HCT116 (cell line): ENCODE measurements at regions not wholly inside any gene's neighbourhood (a gene's known extent, or its start where the extent isn't known, plus 50 kb on each side); places are given as distances from the start of the nearest gene placed in this dataset.

Experiments used
- CEBPB ChIP-seq: IDR thresholded peaks from 2 replicates; pipeline ENCODE4 v1.6.1; 2012; ENCODE audit warnings: low read depth
- EGR1 ChIP-seq: IDR thresholded peaks from 2 replicates; pipeline ENCODE4 v1.6.1; 2012; ENCODE audit warnings: low read depth
- EZH2 ChIP-seq: fragments of 200-600 bp; sonication (generic); IDR thresholded peaks from 2 replicates; pipeline ENCODE4 v1.6.1; 2017; ENCODE audit warnings: antibody characterized with exemption, mixed run types
- POLR2AphosphoS5 ChIP-seq: IDR thresholded peaks from 2 replicates; pipeline ENCODE4 v1.6.1; 2011; ENCODE audit warnings: mild to moderate bottlenecking, low read depth, low read length, moderate library complexity
- RAD21 ChIP-seq: IDR thresholded peaks from 2 replicates; pipeline ENCODE4 v1.6.1; 2012; ENCODE audit warnings: low read depth, mild to moderate bottlenecking
- ZFX ChIP-seq: fragments of 450-650 bp; IDR thresholded peaks from 2 replicates; pipeline ENCODE4 v1.6.1; 2017
- ZNF274 ChIP-seq: fragments of 200-500 bp; sonication (Bioruptor generic); IDR thresholded peaks from 2 replicates; pipeline ENCODE4 v1.6.1; 2014; ENCODE audit warnings: mild to moderate bottlenecking, low read depth, low read length, inconsistent platforms
- TF ChIP-seq, protein P1 (sequence below): IDR thresholded peaks from 2 replicates; pipeline ENCODE4 v1.6.1; 2012; ENCODE audit warnings: low read depth
- TF ChIP-seq, protein P2 (sequence below), 3 experiments: fragments of 200-600 bp in 1 of 3; sonication (generic) in 1 of 3; IDR thresholded peaks in 2 of 3; conservative IDR thresholded peaks in 1 of 3; 2 replicates each; pipeline ENCODE4 v1.5.1; 2012 to 2017; ENCODE audit warnings: low read depth in 2 of 3, low read length in 2 of 3, antibody characterized with exemption in 1 of 3, borderline replicate concordance in 1 of 3, control low read depth in 1 of 3, mild to moderate bottlenecking in 1 of 3, mixed read lengths in 1 of 3, mixed run types in 1 of 3, moderate library complexity in 1 of 3; ENCODE audit not compliant: insufficient read depth in 1 of 3
- TF ChIP-seq, protein P3 (sequence below): IDR thresholded peaks from 2 replicates; pipeline ENCODE4 v1.6.1; 2012

DNA sequence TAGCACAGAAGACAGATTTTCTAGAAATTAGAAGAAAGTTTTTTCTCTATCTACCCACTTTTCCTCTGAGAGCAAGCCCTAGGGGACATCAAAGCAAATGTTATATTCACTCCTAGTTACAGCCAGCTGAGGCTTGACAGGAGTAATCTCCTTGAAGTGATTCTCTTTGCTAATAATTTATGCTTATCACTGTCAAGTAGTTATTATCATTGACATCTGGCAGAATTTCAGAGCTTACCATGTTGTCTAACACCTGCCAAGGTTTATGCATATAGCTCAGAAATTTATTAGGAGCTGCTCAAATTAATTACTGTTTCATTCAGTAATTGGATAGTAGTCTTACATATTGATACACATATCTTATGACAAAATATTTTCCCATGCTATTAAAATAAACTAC lies 465.9 kb upstream of the ATXN8OS start:
- TF ChIP-seq, protein P1, sequence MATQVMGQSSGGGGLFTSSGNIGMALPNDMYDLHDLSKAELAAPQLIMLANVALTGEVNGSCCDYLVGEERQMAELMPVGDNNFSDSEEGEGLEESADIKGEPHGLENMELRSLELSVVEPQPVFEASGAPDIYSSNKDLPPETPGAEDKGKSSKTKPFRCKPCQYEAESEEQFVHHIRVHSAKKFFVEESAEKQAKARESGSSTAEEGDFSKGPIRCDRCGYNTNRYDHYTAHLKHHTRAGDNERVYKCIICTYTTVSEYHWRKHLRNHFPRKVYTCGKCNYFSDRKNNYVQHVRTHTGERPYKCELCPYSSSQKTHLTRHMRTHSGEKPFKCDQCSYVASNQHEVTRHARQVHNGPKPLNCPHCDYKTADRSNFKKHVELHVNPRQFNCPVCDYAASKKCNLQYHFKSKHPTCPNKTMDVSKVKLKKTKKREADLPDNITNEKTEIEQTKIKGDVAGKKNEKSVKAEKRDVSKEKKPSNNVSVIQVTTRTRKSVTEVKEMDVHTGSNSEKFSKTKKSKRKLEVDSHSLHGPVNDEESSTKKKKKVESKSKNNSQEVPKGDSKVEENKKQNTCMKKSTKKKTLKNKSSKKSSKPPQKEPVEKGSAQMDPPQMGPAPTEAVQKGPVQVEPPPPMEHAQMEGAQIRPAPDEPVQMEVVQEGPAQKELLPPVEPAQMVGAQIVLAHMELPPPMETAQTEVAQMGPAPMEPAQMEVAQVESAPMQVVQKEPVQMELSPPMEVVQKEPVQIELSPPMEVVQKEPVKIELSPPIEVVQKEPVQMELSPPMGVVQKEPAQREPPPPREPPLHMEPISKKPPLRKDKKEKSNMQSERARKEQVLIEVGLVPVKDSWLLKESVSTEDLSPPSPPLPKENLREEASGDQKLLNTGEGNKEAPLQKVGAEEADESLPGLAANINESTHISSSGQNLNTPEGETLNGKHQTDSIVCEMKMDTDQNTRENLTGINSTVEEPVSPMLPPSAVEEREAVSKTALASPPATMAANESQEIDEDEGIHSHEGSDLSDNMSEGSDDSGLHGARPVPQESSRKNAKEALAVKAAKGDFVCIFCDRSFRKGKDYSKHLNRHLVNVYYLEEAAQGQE, result no peak
- TF ChIP-seq ZNF274 (no peak), EGR1 (no peak), POLR2AphosphoS5 (no peak), ZFX (no peak), RAD21 (no peak), CEBPB (no peak), EZH2 (no peak)
- TF ChIP-seq, protein P2, sequence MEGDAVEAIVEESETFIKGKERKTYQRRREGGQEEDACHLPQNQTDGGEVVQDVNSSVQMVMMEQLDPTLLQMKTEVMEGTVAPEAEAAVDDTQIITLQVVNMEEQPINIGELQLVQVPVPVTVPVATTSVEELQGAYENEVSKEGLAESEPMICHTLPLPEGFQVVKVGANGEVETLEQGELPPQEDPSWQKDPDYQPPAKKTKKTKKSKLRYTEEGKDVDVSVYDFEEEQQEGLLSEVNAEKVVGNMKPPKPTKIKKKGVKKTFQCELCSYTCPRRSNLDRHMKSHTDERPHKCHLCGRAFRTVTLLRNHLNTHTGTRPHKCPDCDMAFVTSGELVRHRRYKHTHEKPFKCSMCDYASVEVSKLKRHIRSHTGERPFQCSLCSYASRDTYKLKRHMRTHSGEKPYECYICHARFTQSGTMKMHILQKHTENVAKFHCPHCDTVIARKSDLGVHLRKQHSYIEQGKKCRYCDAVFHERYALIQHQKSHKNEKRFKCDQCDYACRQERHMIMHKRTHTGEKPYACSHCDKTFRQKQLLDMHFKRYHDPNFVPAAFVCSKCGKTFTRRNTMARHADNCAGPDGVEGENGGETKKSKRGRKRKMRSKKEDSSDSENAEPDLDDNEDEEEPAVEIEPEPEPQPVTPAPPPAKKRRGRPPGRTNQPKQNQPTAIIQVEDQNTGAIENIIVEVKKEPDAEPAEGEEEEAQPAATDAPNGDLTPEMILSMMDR (IDR thresholded peaks at IDR 0.05 in 2 of 3, conservative IDR thresholded peaks at IDR 0.05 in 1 of 3; ENCODE audit: borderline replicate concordance in 1 of 3, insufficient read depth in 1 of 3, low read depth in 2 of 3, low read length in 2 of 3), result no peak
- TF ChIP-seq, protein P3, sequence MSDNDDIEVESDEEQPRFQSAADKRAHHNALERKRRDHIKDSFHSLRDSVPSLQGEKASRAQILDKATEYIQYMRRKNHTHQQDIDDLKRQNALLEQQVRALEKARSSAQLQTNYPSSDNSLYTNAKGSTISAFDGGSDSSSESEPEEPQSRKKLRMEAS, result no peak
